GM19324 (cell line): ENCODE measurements at regions not wholly inside any gene's neighbourhood (a gene's known extent, or its start where the extent isn't known, plus 50 kb on each side); places are given as distances from the start of the nearest gene placed in this dataset.
"Not testable (repeated sequence)": the region's sequence is repeated elsewhere in the genome, so short reads cannot be mapped to it uniquely, and the experiment has no call there.

Experiments used
- ATAC-seq: cut with Tn5 transposase; IDR thresholded peaks from one replicate; pipeline ENCODE4 v1.9.1; 2021; ENCODE audit warnings: mild to moderate bottlenecking, moderate library complexity; ENCODE audit not compliant: unreplicated experiment, low FRiP score

DNA sequence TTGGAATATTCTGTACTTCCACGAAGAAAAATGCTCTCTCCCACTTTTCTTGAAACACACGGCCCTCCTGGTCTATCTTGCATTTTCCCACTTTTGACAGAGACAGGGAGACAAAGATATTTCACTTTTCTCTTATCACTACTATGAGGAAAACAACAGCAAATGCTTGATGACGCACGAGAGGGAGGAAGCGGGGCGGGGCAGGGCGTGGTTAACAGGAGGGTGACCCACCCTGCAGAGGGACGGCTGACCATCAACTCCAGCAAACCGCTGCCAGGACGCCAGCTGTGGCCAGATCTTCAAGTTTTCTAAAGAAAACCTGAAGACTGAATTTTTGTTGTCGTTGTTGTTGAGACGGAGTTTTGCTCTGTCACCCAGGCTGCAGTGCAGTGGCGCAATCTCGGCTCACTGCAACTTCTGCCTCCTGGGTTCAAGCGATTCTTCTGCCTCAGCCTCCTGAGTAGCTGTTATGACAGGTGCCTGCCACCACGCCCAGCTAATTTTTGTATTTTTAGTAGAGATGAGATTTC is 63.8 kb downstream of the NSUN5 start:
- not testable (repeated sequence) for ATAC-seq

DNA sequence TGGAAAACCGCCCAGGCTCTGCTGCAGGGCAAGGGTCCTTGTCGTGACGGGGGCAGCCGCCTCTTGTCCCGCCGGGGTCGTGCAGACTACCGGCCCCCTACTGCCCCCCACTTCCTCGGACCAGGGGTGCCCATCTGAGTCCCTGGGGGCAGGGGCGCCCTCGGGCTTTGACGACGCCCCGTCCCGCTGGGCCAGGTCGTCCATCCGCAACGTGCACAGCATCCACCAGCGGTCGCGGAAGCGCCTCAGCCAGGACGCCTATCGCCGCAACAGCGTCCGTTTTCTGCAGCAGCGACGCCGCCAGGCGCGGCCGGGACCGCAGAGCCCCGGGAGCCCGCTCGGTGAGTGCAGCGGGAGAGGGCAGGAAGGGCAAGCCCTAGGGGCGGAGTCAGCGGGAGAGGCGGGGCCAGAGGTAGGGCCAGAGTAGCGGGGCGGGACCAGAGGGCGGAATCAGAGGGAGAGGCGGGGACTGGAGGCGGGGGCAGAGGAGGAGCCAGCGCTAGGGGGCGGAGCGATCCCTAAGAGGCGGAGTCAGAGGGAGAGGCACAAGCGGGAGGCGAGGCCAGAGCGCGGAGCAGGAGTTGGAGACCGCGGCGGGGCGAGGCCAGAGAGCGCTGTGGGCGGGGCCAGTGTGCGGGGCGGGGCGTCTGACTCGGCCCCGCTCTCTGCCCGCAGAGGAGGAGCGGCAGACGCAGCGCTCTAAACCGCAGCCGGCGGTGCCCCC is 73.5 kb downstream of the NSUN5 start:
- ATAC-seq, result peak; percentile 94

DNA sequence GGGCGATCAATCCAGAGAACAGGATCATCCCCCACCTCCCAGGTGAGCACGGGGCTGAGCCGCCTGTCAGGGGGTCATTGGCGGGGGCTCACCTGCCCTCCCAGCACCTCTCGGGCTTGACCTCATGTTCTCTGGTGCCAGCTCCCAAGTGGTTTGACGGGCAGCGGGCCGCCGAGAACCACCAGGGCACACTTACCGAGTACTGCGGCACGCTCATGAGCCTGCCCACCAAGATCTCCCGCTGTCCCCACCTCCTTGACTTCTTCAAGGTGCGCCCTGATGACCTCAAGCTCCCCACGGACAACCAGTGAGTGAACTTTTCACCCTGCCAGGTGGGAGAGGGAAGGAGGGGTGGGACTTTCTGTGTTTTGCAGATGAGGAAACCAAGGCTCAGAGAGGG is 82.9 kb downstream of the NSUN5 start:
- not testable (repeated sequence) for ATAC-seq

DNA sequence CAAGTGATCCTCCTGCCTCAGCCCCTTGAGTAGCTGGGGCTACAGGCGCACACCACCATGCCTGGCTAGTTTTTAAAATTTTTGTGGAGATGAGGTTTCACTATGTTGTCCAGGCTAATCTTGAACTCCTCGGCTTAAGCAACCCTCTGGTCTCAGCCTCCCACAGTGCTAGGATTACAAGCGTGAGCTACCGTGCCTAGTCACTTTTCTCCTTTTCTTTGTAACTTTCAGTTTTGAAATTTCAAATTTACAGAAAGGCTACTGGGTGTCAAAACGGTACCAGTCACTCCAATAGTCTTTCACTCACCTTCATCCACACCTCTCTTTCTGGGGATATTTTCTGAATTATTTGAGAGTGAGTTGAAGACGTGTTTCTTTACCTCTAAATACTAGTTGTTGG is 86.9 kb downstream of the NSUN5 start:
- not testable (repeated sequence) for ATAC-seq

DNA sequence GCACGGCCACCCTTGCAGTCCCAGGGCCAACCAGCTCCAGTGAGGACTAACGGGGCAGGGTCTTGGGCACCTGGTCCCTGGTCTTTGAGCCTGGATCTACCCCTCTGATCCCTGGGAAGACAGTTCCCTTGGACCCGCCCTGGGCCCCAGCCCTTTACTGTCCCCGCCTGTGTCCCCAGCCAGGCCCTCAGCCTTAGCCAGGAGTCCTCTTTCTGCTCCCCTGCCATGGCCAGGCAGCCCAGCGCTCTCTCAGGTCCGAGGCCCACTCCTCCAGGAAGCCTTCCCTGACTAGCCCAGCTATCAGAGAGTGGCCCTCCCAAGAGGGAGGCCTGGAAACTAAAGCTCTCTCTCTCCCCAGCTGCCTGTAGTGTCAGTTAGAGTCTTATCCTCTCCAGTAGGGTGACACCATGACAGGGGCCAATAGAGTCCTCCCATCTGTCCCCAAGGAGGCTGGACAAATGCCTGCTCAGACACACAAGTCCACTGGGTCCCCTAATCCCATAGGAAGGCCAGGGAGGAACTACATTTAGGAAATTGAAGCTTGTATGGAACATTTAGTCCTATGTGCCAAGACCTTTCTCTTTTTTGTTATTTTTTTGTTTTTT is 87.8 kb downstream of the NSUN5 start:
- ATAC-seq, result peak; percentile 42

DNA sequence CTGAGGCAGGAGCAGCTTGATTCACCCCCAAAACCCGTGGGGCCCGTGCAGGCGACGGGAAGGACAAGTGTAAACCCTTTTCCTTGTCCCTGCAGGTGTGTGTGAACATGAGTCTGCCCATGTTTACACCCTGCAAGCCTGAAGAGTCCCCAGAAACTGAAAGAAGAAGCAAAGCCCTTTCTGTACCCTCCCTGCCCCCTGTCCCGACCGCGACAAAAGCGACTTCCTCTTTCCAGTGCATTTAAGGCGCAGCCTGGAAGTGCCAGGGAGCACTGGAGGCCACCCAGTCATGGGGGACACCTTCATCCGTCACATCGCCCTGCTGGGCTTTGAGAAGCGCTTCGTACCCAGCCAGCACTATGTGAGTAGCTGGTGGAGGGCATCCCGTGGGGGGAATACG is 88.3 kb downstream of the NSUN5 start:
- ATAC-seq, result peak; percentile 83

DNA sequence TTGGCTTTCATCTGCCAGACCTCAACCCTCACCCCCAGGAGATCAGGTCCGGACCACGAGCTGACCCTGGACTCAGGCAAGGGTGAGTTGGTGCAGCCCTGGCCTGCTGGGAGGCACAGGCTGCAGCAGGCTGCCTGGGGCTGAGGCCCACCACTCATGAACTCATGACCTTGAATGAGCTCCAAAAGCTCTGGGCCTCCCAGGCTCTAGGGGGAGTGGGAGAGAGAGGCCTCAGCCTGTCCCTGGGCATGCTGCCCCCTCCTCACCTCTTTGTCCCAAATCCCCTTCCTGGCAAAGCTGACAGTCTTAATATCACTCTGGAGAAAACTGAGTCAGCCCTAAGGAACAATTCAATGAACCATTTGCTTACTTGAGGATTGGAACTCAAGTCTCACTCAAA is 89.8 kb downstream of the NSUN5 start:
- ATAC-seq, result not testable (repeated sequence)

DNA sequence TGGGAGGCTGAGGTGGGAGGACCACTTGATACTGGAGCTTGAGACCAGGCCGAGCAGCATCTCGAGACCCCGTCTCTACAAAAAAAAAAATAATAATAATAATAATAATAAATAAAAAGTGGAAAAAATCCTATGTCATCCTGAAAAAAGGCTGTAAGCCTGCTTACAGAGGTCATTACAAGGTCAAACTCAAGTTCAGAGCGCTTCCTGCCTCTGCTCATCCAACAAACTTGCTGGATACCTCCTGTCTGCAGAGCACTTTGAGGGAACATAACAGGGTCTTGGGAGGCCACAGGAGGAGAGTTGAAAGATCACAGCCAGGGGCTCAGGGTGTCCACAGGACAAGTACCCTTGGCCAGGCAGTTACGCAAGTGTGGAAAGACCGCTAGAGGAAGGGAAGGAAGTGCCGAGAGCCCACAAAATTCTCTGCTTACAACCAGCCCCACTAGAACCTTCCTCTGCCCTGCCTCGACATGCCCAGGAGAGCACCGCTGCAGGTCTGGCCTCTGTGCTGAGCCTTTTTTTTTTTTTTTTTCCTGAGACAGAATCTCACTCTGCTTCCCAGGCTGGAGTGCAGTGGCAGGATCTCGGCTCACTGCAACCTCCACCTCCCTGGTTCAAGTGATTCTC is 92.5 kb downstream of the NSUN5 start:
- not testable (repeated sequence) for ATAC-seq

DNA sequence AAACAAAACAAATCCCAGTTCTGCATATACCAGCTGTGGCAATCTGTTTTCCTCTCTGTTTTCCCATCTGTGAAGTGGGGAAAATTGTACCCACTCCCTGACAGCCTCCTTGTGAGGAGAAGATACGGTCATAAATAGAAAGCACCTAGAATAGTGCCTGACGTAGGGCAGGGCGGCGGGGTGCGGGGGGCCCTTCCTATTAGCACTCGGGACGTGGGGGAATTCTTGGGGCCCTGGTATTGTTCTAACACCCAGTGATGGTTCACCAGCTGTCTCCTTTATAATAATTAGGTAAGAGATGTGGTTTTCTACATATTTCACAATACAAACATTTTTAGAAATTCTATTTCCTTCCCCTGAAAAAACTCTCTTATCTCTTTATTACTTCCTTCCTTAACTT is 93.4 kb downstream of the NSUN5 start:
- not testable (repeated sequence) for ATAC-seq

DNA sequence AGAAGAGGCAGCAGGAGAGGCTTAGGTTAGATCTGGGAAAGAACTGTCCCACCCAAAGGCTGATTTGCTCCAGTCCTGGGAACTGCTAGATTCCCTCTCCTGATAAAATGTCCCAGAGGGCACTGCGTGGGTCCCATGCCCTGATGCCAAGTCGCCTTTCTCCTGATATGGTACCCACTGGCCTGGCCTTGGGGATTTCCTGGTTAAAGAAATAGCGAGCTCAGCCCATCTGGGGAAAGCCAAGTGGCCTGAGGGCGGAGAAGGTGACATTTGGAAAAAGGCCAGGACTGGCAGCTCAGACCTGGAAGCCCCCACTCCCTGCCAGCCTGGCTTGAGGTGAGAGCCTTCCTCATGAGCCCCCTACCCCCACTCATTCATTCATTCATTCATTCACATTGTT is 94.2 kb downstream of the NSUN5 start:
- ATAC-seq, result not testable (repeated sequence)

DNA sequence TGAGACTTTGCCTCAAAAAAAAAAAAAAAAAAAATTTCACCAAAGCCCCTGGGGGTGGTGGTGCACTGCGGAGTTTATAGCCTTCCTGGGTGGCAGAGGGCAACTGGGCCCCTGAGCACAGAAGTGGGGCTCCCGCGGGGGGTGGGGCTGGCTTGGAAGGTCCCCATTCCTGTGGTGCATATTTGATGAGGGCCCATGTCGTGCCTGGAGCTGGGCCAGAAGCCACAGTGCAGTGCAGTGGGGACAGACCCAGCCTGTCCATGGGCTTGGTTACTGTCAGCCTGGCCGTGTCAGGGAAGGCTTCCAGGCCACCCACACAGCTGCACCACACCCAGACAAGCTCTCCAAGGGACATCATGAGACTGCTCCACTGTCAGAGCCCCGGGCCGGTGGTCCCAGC is 95.5 kb downstream of the NSUN5 start:
- ATAC-seq, result not testable (repeated sequence)

DNA sequence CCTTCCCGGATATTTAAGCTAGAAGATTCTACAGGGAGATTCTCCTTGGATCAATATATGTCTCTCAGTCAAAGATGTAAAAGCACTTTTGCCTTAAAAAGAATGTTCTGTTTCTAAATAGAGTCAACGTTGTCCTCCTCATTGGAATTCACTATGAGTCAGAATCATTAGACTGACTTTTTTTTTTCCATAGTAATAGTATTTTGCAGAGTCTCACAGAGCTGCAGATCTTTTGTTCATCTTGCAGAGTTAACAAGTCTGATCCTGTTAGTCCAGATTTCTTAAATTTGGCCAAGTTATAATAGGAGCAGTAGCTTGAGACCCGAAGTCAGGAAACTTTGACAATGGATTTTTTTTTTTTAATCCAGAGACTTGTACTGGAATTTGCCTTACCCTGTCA is 103.0 kb downstream of the NSUN5 start:
- not testable (repeated sequence) for ATAC-seq

DNA sequence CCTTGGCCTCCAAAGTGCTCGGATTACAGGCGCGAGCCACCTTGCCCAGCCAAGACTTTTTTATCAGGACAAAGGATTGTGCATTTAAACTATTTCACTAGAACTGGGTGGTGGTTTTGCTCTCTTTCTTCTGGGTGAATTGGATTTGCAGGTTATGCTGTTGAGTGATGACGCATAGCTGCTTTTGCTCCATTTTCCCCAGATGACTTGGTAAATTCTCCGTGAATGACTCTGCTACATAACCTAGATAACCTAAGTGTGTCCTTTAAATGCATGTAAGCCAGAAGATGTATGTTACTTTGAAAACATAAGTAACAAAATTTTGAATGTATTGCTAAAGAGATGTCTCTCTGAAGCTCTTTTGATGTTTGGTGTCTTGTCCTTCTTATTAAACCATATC is 103.7 kb downstream of the NSUN5 start:
- ATAC-seq, result not testable (repeated sequence)

DNA sequence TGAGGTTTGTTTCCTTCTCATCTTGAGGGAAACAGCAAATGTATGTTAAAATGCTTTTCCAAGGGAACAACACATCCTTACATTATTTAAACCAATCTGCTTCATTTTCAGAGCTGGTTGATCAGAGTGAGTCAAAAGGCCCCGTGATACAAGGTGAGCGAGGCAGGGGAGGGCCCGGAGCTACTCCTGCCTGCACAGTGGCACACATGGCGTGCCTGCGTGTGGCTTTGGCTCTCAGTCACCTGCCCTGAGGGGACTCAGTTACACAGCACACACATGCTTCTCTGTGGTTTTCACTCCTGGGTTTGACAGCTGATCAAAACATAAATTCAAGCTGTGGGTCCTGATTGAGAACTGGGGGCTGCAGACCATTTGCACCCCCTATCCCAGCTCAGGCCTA is 105.3 kb downstream of the NSUN5 start:
- not testable (repeated sequence) for ATAC-seq

DNA sequence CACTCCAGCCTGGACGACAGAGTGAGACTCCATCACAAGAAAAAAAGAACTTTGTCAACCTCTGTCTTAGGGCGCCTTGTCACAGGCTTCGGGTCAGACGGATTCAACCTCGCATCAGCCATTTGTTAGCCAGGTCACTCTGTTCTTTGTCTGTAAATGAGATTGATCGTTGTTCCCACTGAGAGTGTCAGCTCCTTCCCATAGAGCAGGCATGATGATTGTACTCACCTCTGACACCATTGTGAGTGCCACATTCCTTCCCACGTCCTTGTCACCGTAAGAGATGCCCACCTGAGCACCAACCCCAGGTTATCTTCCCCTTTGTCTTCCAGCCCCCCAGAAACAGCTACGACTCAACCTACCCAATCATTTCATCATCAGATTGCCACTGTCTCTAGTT is 107.4 kb downstream of the NSUN5 start:
- ATAC-seq, result not testable (repeated sequence)

DNA sequence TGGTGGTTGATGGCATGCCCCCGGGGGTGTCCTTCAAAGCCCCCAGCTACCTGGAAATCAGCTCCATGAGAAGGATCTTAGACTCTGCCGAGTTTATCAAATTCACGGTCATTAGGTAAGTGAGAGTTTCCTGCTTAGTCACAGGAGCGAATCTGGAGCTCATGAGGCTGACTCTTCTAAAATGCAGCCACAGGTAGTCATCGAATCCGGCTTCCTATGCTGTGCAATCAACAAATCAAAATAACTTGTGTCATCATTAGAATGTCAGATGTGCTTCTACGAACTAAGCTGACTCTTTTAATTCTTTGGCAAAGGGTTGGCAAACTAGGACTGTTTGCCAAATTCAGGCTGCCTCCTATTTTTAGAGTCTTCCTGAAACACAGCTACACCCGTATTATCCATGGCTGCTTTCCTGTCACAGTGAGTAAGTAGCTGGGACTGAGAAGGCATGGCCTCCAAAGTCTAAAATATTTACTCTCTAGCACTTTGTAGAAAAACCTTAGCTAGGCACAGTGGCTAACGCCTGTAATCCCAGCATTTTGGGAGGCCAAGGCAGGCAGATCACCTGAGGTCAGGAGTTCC is 108.0 kb downstream of the NSUN5 start:
- not testable (repeated sequence) for ATAC-seq

DNA sequence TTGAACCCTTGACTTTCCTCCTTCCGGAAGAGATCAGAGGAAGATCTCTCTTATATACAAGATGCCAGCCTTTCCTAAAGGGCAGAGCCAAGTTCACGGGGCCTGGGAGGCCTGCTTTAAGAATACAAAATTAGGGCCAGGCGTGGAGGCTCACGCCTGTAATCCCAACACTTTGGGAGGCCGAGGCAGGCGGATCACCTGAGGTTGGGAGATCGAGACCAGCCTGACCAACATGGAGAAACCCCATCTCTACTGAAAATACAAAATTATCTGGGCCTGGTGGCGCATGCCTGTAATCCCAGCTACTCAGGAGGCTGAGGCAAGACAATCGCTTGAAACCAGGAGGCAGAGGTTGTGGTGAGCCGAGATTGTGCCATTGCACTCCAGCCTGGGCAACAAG is 108.2 kb upstream of the SPDYE9 start:
- ATAC-seq, result not testable (repeated sequence)

DNA sequence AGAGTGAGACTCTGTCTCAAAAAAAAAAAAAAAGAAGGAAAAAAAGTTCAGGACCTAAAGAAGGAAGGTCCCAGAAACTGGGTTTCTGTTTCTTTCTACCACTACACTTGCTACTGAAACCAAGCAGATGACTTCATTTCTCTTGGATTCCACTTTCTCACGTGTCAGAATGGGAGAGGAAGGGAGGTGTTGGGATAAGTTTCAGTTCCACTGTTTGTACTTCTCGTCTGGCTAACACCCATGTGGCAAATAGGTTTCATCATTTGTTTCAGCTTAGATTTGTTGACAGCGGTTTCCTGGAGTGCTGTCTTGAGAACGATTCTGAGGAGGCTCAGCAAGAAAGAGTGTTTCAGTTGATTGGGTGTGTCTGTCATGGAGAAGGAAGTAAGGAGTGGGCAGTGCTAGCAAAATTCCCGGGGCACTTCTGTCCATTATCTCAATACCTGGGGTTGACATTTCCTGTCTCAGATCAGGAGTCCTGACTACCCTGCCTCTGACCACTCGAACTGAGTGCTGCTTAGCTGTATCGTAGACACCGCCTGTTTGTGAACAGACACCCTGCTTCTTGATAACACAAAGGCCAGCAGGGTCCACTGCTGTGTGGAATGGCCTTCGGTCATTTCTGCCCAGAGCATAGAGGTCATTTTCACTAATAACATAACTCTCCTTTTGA is 104.8 kb upstream of the SPDYE9 start:
- ATAC-seq, result not testable (repeated sequence)

DNA sequence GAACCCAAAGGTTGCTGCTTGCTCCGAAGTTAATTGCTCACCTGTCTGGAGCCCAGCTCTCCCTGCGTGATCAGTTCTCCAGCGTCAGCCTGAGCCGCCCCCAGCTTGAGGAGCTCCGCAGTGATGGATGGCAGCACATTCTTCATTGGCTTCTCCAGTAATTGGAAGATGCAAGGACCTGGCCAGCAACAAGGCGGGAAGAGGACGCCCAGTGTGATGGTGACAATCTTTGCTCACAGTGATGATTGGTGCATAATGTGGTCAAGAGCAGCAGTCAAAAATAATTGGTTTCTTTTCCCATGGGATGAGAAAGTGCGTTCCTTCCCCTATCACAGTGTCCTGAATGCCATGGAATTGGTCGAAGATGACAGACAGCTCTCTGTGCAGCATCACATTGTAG is 102.4 kb upstream of the SPDYE9 start:
- ATAC-seq, result not testable (repeated sequence)

DNA sequence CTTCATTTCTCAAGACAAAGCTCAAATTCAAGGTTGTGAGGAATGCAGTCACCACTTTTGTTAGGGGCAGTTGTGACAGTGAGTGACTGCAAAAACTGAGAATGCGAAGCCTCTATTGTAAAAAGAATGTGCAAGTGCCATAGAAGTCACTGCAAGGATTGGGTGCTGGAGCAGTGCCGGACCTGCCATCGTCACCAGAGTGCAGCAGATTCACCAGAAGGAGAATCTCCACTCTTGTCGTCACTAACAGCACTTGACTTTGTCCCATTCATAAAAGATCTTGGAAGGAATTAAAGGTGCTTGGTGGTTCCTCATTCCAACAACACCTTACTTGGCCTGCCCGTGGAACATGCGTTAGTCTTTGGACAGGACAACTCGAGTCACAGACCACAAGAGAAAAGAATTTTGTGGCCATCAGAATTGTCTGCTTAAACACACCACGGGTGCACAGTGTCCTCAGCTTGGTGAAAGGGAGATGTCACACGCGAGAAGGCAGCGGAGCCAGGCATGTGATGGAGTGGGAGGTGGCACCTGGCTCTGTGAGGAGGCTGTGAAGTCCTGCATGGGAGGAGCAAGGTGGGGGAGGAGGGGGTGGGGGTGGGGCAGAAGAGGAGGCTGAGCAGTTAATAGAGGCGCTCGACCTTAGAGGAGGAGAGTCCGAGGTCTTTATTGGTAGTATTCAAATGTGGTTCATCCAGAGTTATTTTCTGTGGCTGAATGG is 100.9 kb upstream of the SPDYE9 start:
- not testable (repeated sequence) for ATAC-seq
